ENCODE measurements at regions not wholly inside any gene's neighbourhood (a gene's known extent, or its start where the extent isn't known, plus 50 kb on each side); places are given as distances from the start of the nearest gene placed in this dataset.

DNA sequence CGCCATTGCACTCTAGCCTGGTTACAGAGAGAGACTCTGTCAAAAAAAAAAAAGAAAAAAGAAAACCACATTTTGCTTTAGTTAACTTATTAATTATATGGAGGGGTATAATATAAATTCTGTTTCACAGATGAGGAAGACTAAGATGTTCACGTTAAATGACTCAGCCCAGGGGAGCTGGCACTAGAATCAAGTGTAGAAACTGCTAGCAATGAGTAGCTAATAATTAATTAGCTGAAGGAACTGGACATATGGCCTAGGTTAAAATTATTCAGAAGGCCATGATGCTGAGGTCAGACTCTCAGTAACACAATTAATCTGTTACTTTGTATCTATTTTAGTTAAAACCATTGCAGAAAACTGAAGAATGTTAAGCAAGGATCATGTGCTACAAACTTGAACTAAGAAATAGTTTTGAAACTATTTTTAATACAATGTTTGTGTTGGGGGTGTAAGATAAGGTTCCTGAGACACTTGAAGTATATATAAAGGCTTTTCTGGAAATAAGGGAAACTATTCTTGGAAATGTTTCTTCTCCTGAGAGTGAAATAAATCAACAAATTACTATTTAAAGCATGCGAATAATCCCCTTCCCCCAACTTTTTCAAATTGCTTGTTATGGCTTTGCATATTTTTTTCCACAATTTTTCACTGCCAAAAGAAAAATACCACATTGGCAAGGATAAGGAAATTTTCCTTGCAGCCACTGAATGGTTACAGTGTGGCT lies 589.3 kb downstream of the SOX5 start:
- DNase-seq (ENCODE audit: low read depth in 1 of 2, low spot score in 1 of 2) (no peak), FAIRE-seq (no peak), ATAC-seq (no peak)
- ChIA-PET POLR2A (no interaction called here), CTCF (interaction anchor here (0.7 kb wide), 1 partner anchor 13 kb away, joined by 3 read pairs; no protein-coding TSS in a partner anchor)
- WGBS (ENCODE audit: missing lambda C conversion rate) = under 1% methylated on average over 3 of the region's 3 CpGs
- TF ChIP-seq NR3C1 (IDR thresholded peaks at IDR 0.05) (no peak), RARB (CRISPR knock-in tag; IDR thresholded peaks at IDR 0.05) (no peak), EHF (CRISPR knock-in tag; IDR thresholded peaks at IDR 0.05) (no peak), CEBPB (IDR thresholded peaks at IDR 0.05) (no peak), SMC3 (IDR thresholded peaks at IDR 0.05) (no peak), ZC3H11A (IDR thresholded peaks at IDR 0.05) (no peak), TP53 (CRISPR knock-in tag; IDR thresholded peaks at IDR 0.05) (no peak), ZFP36 (IDR thresholded peaks at IDR 0.05; ENCODE audit: borderline replicate concordance, partially characterized antibody) (no peak), KDM1A (IDR thresholded peaks at IDR 0.05; ENCODE audit: low read depth) (no peak), RCOR1 (IDR thresholded peaks at IDR 0.05; ENCODE audit: low read depth, low read length) (no peak), CBX8 (IDR thresholded peaks at IDR 0.05) (no peak), RAD21 (conservative IDR thresholded peaks at IDR 0.05 in 1 of 2, IDR thresholded peaks at IDR 0.05 in 1 of 2) (no peak), PHF8 (IDR thresholded peaks at IDR 0.05; ENCODE audit: borderline replicate concordance, low read depth) (no peak), KDM5A (IDR thresholded peaks at IDR 0.05) (no peak), FOSL2 (IDR thresholded peaks at IDR 0.05) (no peak), FOSL2 (CRISPR knock-in tag; IDR thresholded peaks at IDR 0.05) (no peak), EHMT2 (IDR thresholded peaks at IDR 0.05; ENCODE audit: low read depth) (no peak), JUN (IDR thresholded peaks at IDR 0.05) (no peak)
- TF ChIP-seq, protein P1, sequence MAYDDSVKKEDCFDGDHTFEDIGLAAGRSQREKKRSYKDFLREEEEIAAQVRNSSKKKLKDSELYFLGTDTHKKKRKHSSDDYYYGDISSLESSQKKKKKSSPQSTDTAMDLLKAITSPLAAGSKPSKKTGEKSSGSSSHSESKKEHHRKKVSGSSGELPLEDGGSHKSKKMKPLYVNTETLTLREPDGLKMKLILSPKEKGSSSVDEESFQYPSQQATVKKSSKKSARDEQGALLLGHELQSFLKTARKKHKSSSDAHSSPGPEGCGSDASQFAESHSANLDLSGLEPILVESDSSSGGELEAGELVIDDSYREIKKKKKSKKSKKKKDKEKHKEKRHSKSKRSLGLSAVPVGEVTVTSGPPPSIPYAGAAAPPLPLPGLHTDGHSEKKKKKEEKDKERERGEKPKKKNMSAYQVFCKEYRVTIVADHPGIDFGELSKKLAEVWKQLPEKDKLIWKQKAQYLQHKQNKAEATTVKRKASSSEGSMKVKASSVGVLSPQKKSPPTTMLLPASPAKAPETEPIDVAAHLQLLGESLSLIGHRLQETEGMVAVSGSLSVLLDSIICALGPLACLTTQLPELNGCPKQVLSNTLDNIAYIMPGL (CRISPR knock-in tag; IDR thresholded peaks at IDR 0.05; ENCODE audit: borderline replicate concordance) = no peak
- TF ChIP-seq, protein P2, sequence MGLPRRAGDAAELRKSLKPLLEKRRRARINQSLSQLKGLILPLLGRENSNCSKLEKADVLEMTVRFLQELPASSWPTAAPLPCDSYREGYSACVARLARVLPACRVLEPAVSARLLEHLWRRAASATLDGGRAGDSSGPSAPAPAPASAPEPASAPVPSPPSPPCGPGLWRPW (IDR thresholded peaks at IDR 0.05) = no peak
- TF ChIP-seq, protein P3, sequence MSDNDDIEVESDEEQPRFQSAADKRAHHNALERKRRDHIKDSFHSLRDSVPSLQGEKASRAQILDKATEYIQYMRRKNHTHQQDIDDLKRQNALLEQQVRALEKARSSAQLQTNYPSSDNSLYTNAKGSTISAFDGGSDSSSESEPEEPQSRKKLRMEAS (IDR thresholded peaks at IDR 0.05) = no peak
- no peak overlapping the region for H3K27ac ChIP-seq
- H3K9me3 ChIP-seq = no peaks in the 10 kb centered on the region; the same call in 2 of the 3 replicates
- H3K4me2 ChIP-seq = no peak overlapping the region
- H3K4me1 ChIP-seq = no peaks in the 10 kb centered on the region
- H3K4me3 ChIP-seq = no peak overlapping the region

DNA sequence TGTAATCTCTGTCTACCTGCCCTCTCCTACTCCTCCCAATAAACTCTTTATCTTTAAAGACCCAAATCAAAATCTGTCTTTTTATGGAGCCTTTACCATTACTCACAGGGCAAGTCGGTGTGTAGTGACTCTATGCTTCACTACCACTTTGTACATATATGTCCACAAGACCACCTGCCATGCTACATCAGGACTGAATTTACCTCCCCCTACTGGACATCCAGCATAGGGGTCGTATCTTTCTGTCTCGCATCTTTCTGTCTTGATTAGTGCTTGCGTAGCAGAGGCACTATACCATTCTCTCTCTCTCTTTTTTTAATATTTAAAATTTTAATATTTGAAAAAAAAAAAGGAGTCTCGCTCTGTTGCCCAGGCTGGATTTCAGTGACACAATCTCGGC lies 587.5 kb downstream of the SOX5 start:
- POLR2A ChIA-PET = no interaction called here

More for the DNA sequence above, 587.5 kb downstream of the SOX5 start:
- Histone ChIP-seq H3K9me3 (no peaks in the 10 kb centered on the region; the same call in 2 of the 3 replicates), H3K27ac (no peak overlapping the region), H3K4me1 (no peaks in the 10 kb centered on the region), H3K4me2 (no peak overlapping the region), H3K4me3 (no peak overlapping the region)
- DNase-seq (ENCODE audit: low read depth in 1 of 2, low spot score in 1 of 2) (no peak), FAIRE-seq (no peak), ATAC-seq (no peak)
- no peak for TF ChIP-seq TFCP2L1 (CRISPR knock-in tag; IDR thresholded peaks at IDR 0.05)
- TF ChIP-seq CBX8 (IDR thresholded peaks at IDR 0.05) = no peak
- TF ChIP-seq RFX5 (IDR thresholded peaks at IDR 0.05) = no peak
- no peak for TF ChIP-seq RAD21 (conservative IDR thresholded peaks at IDR 0.05 in 1 of 2, IDR thresholded peaks at IDR 0.05 in 1 of 2)
- TF ChIP-seq, protein P4, sequence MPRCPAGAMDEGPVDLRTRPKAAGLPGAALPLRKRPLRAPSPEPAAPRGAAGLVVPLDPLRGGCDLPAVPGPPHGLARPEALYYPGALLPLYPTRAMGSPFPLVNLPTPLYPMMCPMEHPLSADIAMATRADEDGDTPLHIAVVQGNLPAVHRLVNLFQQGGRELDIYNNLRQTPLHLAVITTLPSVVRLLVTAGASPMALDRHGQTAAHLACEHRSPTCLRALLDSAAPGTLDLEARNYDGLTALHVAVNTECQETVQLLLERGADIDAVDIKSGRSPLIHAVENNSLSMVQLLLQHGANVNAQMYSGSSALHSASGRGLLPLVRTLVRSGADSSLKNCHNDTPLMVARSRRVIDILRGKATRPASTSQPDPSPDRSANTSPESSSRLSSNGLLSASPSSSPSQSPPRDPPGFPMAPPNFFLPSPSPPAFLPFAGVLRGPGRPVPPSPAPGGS (IDR thresholded peaks at IDR 0.05) = no peak
- no peak for TF ChIP-seq EHF (CRISPR knock-in tag; IDR thresholded peaks at IDR 0.05)
- TF ChIP-seq HEYL (CRISPR knock-in tag; IDR thresholded peaks at IDR 0.05) = no peak
- TF ChIP-seq NR3C1 (IDR thresholded peaks at IDR 0.05) = no peak
- TF ChIP-seq, protein P5, sequence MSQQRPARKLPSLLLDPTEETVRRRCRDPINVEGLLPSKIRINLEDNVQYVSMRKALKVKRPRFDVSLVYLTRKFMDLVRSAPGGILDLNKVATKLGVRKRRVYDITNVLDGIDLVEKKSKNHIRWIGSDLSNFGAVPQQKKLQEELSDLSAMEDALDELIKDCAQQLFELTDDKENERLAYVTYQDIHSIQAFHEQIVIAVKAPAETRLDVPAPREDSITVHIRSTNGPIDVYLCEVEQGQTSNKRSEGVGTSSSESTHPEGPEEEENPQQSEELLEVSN (IDR thresholded peaks at IDR 0.05; ENCODE audit: borderline replicate concordance, low read depth) = no peak
- no peak for TF ChIP-seq NPAS2 (CRISPR knock-in tag; IDR thresholded peaks at IDR 0.05; ENCODE audit: borderline replicate concordance)
- no peak for TF ChIP-seq SREBF2 (IDR thresholded peaks at IDR 0.05)
- no peak for TF ChIP-seq CBX2 (IDR thresholded peaks at IDR 0.05; ENCODE audit: borderline replicate concordance, low read depth)
- no peak for TF ChIP-seq SMC3 (IDR thresholded peaks at IDR 0.05)
- TF ChIP-seq, protein P2 (IDR thresholded peaks at IDR 0.05) = no peak
- TF ChIP-seq ZSCAN20 (CRISPR knock-in tag; IDR thresholded peaks at IDR 0.05) = no peak
- no peak for TF ChIP-seq HOXB13 (CRISPR knock-in tag; IDR thresholded peaks at IDR 0.05; ENCODE audit: low read depth)
- TF ChIP-seq EHMT2 (IDR thresholded peaks at IDR 0.05; ENCODE audit: low read depth) = no peak
- no peak for TF ChIP-seq FOSL2 (IDR thresholded peaks at IDR 0.05)
- no peak for TF ChIP-seq FOSL2 (CRISPR knock-in tag; IDR thresholded peaks at IDR 0.05)
- CTCF ChIA-PET = no interaction called here
- WGBS (ENCODE audit: missing lambda C conversion rate) = 20% methylated on average over 6 of the region's 6 CpGs

All from A549 (cell line).